GM21529 (cell line): ENCODE measurements at regions not wholly inside any gene's neighbourhood (a gene's known extent, or its start where the extent isn't known, plus 50 kb on each side); places are given as distances from the start of the nearest gene placed in this dataset.

Experiments used
- ATAC-seq: cut with Tn5 transposase; IDR thresholded peaks from one replicate; pipeline ENCODE4 v1.9.1; 2021; ENCODE audit not compliant: unreplicated experiment

DNA sequence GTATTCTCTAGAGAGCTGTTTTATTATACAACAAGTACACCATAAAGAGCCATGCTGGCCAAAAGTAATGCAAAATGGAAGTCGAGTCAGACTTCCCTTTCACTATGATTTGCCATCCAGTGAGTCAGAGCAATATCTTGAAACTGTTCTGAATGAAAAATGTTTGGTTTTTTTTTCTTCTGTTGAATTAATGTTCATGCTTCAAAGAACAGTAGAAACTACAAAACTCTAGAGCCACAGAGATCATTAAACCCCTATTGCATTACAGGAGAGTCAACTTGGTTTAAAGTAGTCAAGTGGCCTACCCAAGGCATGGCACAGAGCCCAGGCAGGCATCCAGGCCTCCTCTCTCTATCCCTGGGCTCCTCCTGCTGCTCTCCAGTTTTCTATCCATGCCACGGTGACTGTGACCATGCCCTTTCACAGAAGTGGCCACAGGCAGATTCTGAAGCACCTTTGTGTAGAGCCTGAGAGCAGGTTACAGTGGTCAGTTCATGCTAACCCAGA is 358.9 kb downstream of the DEPDC1B start:
- ATAC-seq, result peak; percentile 68

DNA sequence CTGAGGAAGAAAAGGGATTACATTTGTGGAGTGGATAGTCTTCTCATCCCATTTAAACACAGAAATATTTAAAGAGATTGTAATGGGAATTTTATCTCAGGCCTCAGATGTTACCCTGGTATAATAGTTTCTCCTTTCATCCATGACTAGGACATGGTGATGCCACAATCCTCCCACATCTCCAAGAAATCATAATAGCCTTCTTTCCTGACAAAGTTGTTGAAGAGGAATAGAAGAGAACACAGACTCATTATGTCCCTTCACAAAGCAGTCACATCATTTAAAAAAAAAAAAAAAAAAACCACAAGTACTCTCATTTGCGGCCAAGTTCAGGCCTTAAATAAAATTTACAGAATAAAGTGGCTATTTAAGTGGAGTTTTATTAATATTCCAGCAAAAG is 359.6 kb downstream of the DEPDC1B start:
- no peak for ATAC-seq

DNA sequence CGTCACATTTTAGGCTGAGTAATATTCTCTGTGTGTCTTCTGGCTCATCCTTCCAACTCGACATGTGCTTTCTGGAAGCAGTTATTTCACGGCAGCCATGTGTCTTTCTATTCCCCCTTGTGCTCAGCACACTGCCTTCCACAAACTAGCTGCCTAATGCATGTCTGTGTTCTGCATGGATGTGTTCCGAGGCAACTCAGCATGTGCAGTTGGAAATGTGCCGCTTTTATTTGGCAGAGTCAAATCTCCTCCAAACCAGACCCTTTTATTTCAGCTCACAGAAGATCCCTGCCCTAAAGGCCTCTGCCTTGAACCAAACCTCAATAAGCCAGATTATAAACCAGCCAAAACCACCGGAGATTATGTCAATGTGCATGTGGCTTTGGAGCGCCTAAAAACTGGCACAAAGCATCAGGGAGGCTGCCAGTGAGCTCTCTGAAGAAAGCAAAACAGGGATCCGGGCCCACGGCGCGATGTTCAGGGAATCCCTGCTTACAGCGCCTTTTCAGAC is 360.2 kb downstream of the DEPDC1B start:
- ATAC-seq, result no peak

DNA sequence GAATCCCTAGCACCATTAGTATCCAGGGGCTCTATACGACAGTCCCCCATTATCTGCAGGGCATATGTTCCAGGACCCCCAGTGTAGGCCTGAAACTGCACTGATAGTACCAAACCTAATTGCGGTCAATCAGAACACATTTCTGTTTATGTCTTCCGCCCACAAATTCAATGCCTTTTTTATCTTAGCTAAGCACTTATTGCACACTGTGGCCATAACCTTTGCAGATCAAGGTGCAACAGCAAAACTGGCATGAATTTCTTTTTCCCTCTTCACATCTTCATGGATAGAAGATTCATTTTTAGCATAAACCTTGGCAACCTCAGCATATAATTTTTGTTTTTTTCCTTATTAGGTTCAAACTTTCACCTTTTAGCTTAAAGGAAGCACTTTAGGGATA is 361.1 kb downstream of the DEPDC1B start:
- ATAC-seq, result no peak

DNA sequence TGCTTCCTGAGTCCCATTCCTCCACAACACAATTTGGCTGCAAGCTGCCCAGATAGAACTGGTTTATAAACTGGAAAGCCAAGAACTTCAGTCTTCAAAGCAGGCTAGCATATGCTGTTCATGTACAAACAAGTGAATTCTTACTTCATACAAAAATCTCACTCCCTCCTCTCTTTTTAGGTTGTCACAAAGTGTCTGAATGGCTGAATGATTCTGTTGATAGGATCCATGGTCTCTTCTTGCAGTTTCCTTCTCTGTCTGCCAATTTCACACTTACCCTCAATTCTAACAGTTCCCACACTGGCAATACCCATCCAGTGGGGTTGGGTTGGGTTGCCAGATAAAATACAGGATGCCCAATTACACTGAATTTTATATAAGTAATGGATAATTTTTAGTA is 363.5 kb downstream of the DEPDC1B start:
- no peak for ATAC-seq

DNA sequence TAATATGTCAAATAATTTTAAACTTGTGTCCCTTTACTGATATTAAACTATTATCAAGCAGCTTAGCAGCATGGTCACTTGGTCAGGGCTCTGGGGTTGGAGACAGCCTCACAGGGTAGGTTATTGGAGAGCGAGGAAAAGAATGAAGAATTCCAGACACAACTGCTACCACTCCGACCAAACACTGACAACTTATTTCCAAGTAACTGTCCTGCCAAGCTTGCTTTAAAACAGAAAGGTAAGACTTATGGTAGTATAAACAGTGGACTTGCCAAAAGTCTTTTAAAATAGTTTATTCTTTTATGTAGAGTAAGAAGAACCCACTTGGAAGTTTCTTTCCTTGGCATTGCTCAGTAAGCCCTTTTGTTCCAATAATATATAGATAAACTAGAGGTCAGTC is 364.1 kb downstream of the DEPDC1B start:
- no peak for ATAC-seq

DNA sequence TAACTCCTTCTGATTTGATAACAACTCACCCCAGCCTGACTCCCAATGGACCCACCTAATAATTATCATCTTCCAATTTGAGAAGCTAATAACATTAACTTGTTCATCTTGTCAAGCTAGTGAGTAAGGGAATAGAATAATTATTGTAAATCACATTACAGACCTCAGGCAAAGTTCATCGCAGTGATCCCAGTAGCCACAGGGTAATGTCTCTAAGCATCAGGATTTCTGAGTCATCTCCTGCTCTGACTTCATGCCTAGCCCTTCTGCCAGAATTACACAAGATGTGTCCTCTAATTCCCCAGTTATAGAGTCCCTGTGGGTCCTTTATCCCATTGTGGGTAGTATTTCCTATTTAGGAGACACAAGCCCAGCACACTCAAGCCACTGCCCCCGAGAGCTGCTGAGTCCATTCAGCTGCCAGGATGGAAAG is 365.7 kb downstream of the DEPDC1B start:
- no peak for ATAC-seq

DNA sequence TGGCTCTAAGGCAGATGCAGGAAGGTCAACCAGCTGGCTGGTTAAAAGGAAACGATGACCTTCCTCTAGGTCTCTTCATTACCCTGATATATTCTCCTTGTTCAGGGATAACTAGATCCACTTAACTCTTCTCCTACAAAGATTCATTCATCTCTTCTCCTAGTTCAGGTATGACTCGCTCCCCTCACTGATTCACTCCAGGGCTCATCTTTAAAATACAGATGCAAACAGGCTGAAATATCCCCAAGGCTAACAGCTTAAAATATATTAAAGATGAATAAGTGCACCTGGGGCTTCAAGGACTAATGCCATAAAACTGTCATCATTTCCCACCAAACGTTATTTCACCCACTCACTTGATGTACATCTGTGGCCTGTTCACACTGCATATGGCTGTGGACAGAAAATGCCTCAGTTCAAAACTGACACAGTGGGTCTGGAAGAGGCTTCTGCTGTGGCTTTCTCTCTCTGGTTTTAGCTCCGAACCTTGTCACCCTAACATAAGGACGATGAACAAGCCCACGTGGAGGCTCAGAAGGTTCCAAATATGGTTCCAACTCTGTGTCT is 366.9 kb downstream of the DEPDC1B start:
- ATAC-seq, result peak; percentile 28

DNA sequence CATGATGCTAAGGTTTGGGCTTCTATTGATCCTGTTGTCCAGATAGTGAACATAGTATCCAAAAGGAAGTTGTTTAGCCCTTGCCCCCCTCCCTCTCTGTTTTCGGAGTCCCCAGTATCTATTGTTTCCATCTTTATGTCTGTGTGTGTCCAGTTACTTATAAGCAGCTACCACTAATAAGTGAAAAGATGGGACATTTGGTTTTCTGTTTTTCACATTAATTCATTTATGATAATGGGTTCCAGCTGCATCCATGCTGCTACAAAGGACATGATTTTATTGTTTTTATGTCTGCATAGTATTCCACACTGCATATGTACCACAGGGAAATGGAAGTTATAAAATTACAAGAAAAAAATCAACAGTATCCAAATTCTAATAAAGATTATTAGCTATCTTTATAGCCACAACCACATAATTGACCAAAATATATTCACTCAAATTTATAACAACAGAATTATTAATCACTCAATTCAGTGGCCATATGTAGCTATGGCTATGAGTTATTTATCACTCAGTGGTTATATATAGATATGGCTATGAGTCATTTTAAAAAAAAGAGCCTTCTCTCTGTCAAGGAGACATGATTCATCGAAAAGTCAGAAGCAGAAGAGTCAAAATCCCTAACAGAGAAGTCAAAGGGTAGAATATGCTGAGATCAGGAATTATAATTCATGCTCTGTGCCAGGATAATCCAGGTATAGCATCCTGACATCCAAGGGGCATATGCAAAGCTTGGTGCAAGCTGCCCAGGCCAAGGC is 367.5 kb downstream of the DEPDC1B start:
- peak; percentile 83 for ATAC-seq

DNA sequence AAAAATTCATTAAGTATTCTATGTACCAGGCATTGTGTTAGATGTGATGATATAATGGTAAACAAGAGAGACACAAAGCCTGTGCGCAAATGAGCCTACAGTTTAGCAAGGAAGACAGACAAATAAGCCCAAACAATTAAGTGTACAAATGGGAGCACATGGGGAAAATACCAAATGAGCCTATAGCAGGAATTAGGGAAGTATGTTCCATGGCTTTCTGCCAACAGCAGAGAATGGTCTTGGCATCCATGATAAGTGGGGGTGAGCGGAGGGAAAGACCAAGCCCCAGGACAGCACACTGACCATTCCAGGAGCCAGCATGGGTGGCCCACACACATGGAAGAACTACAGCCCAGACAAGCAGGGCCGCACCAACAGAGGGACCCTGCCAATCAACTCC is 369.7 kb downstream of the DEPDC1B start:
- ATAC-seq, result no peak

DNA sequence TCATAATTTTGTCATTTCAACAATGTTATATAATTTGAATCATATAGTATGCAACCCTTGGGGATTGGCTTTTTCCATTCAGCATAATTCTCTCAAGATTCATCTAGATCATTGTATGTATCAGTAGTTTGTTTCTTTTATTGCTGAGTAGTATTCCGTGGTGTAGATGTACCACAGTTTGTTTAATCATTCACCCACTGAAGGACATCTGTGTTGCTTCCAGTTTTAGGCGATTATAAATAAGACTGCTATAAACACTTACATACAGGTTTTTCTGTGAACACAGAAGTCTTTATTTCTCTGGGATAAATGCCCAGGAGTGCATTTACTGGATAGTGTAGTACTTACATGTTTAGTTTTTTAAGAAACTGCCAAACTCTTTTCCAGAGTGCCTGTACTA is 374.1 kb downstream of the DEPDC1B start:
- ATAC-seq, result no peak

DNA sequence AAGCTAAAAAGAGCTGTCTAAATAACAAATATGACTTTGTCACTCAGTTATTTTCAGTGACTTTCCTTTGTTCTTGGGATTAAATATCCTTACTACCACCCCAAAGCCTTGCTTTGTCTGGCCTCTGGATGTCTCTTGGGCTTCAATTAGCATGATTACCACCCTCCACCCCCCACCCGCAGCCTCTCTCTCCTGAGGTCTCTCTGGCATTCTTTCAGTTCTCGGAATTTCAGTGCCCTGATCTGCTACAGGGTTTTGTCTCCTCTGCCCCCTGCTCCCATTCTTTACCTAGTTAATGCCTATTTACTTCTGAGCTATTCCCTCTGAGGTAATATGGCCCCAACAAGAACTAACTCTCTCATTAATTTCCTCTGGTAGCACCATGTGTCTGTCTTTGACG is 376.4 kb downstream of the DEPDC1B start:
- no peak for ATAC-seq

DNA sequence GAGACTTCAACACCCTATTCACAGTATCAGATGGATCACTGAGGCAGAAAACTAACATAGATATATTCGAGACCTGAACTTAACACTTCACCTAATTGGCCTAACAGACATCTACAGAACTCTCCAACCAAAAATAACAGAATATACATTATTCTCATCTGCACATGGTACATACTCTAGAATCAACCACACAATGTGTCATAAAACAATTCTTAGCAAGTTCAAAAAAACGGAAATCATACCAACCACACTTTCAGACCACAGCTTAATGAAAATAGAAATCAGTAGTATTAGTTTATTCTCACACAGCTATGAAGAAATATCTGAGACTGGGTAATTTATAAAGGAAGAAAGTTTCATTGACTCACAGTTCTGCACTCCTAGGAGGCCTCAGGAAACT is 387.9 kb downstream of the DEPDC1B start:
- ATAC-seq, result no peak

DNA sequence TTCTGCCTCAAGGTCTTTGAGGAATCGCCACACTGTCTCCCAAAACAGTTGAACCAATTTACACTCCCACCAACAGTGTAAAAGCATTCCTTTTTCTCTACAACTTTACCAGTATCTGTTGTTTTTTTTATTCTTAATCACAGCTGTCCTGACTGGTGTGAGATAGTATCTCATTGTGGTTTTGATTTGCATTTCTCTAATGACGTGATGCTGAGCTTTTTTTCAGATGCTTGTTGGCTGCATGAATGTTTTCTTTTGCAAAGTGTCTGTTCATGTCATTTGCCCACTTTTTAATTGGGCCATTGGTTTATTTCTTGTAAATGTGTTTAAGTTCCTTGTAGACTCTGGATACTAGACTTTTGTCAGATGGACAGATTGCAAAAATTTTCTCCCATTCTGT is 400.0 kb downstream of the DEPDC1B start:
- ATAC-seq, result no peak

DNA sequence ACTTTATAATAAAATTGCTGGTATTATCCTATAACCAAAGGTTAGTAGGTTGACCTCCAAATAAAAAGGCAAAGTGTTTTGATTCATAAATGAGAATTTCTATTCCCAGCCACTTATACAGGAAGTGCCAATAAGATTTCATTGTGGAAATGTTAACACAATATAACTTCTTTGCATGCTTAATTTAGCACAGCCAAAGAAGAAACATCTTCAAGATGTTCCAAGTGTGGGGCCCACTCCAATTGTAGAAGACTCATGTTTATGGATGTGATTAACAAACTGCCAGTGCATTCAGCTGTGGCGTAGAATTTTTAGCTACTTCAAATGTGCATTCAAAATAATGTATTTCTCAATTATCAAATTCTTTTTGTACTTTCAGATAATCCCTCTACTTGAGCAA is 402.3 kb downstream of the DEPDC1B start:
- ATAC-seq, result no peak

DNA sequence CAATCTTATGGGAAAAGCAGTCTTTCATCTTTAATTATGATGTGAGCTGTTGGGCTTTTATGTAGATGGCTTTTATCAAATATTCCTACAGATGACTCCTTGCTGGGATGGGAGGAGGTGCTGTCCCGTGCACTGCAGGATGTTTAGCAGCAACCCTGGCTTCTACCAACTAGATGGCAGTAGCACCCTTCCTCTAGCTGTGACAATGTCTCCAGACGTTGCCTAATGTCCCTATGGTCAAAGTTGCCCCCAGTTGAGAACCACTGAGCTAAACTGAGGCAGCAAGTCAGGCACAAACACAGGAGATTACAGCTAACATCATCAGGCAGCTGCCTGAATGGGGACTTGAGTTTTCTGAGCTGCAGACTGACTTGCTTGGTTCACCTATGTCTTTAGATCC is 401.9 kb upstream of the PDE4D start:
- peak; percentile 61 for ATAC-seq

DNA sequence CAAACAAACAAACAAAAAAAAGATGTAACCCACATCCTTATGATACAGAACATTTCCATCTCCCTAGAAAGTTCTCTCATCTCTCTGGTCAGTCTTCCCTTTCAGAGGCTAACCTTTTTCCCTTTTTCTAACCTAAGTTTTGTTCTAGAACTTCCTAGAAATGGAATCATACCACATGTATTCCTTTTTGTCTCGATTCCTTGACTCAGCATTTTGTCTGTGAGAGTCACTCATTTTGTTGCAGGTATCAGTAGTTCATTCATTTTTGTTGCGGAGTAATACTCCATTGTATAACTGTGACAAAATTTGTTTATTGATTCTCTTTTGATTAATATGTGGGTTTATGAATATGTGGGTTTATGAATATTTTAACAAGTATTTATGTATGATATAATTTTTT is 400.0 kb upstream of the PDE4D start:
- ATAC-seq, result no peak

DNA sequence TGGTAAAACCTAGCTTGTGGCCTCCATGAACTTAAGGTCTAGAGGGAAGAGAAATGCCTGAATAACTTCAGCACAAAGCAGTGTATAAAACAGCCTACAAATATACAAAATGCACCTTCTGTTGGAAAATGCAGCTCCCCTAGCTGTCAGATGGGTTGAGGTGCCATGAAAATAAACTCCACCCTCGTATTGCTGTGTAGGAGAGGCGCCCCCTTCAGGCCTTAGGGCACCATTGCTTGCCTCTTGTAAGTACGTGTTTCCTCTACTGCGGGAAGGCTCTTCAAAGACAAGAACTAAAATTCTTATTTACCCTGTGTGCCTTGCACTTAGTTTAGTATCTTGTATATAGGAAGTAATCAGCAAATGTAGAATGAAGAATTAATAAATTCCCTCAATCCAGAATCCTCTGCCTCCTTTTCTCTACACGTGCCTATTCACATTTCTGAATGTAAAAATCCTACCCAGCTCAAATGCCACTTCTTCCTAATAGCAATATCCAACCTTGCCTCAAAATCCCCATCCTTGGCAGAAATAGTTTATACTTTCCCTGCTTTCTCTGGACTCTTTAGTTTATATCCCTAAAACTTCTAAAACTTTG is 393.7 kb upstream of the PDE4D start:
- ATAC-seq, result peak; percentile 83

DNA sequence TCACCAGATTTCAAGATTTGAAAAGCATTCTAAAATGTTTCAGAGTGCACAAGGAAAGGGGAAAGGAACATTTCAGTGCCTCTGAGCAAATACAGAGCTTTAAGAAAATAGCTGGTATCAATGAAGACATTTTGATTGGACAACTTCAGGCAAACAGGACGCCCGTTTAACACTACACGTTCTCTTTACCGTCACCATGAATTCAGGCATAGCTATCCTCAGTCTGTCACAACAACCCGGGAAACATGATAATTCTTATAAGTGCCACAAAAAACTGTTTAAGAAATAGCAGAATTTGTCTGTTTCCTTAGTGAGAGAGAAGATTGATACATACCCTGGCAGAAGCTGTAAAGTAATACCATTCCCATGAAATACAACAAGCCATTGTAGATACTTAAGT is 392.4 kb upstream of the PDE4D start:
- ATAC-seq, result no peak

DNA sequence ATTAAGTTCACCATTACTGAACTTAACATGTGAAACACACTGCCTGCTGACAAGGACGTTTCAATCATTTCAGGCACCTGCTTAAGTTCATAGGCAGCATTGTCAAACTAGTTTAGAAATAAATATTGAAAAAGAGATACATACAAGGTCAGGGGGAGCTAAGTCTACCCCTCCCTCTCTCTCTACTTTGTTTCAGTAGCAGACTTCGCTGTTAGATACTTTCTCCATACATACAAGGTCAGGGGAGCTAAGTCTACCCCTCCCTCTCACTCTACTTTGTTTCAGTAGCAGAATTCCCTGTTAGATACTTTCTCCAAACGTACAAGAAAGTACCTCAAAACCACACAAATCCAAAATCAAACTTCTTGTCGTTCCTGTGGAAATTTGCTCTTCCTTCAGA is 387.4 kb upstream of the PDE4D start:
- no peak for ATAC-seq

DNA sequence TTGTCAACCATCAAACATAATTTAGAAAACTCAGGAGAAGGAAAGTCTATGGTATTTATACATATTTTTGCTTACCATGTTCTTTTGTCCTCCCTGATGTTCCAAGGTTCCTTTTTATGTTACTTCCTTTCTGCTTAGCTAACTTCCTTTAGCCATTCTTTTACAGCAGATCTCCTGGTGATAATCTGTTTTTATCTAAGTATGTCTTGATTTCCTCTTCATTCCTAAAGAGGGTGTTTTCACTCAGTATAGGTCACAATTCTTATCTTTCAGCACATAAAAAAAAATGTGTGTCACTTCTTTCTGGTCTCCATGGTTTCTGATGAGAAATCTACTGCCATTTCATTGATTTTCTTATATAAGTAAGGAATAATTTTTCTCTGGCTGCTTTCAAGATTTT is 384.4 kb upstream of the PDE4D start:
- ATAC-seq, result no peak

DNA sequence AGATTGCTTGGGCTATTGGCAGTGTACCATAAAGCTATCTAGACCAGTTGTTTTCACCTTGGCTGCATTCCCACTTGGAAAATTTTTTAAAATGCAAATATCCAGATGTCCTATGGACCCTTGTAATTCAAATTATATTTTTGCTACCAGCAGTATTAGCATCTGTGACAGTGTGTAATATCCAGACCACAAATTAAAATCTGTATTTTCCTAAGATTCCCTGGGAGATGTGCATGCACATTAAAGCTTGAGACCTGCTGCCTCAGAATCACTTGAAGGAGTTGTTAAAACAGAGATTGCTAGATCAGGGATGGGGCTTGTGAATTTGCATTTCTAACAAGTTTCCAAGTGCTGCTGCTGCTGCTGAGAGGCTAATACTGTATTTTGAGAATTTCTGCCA is 381.2 kb upstream of the PDE4D start:
- no peak for ATAC-seq
